GM21367 (cell line): ENCODE measurements at regions not wholly inside any gene's neighbourhood (a gene's known extent, or its start where the extent isn't known, plus 50 kb on each side); places are given as distances from the start of the nearest gene placed in this dataset.

Experiments used
- ATAC-seq: cut with Tn5 transposase; IDR thresholded peaks from one replicate; pipeline ENCODE4 v1.9.1; 2021; ENCODE audit not compliant: unreplicated experiment

GRCh38 chr2:129069875-129070594 is 751.4 kb upstream of the HS6ST1 start:
- no peak for ATAC-seq

- ATAC-seq = no peak
Measured at GRCh38 chr2:129070663-129071062, 752.0 kb upstream of the HS6ST1 start.

DNA sequence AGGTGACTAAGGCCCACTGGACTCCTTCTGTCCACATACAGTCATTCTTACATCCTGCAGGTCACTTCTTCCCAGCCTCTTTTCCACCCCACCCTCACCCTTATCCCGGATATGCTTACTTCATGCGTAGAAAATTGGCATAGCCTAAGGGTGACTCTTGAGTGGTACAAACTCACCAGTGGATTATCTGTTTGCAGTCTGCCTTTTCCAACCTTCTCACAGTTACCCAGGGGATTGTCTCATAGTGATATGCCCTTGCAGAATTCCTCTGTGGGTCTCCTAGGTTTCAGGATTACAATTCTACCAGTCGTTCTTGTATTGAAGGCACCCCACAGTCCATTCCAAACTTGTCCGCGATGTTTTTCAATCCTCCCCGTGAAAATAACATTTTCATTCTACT is 752.9 kb upstream of the HS6ST1 start:
- ATAC-seq = no peak

- ATAC-seq = no peak
Measured at GRCh38 chr2:129074298-129074920, 755.7 kb upstream of the HS6ST1 start.

DNA sequence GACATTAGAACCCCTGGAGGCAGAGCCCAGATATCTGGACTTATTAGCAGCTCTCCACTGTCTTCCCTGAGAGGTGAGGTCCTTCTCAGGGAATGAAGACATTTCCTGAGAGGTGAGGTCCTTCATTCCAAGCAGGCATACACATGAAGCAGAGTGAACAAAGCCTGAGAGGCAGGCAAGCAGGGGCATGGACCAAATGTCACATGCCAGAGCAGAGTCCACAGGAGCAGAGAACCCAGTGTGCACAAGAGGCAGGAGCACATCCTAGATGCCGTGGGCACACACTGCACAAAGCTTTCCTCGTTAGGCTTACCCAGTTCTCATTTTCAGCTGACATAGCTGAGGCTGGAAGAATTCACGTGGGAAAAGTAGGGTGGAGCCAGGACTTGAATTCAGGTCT is 759.9 kb upstream of the HS6ST1 start:
- ATAC-seq = no peak

DNA sequence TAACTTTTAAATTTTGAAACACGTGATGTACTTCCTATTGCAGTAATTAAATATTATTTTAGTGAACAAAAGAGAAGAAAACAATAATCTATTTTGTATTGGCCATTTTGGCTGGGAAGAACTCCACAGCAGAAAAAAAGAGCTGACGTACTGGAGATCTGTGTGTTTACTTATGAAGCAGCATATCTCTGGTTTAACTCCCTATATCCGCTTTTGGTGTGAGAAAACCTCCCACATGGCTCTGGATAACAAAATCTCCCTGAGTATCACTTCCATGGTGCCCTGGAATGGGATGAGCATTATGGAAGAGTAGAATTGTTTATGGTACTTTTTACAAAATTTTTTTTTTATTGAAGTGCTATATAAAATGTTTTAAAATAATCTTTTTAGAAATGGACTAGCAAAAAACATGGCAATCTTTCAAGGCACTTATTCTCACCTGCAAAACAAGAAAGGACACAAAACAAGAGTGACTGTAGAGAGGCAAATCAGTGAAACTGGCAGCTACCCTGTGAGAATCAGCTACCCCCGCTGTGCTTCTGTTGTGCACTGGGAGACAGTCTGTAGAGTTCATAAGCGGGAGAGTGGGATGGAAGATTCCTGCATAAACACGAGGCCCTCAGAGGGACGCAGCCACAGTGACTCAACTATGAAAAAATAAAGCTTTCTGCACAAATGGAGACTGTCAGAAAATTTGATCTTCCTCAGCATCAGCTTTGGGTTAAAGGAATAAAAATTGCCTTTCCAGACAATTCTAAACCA is 762.2 kb upstream of the HS6ST1 start:
- ATAC-seq = no peak

GRCh38 chr2:129085386-129085785 is 766.7 kb upstream of the HS6ST1 start:
- ATAC-seq = no peak

DNA sequence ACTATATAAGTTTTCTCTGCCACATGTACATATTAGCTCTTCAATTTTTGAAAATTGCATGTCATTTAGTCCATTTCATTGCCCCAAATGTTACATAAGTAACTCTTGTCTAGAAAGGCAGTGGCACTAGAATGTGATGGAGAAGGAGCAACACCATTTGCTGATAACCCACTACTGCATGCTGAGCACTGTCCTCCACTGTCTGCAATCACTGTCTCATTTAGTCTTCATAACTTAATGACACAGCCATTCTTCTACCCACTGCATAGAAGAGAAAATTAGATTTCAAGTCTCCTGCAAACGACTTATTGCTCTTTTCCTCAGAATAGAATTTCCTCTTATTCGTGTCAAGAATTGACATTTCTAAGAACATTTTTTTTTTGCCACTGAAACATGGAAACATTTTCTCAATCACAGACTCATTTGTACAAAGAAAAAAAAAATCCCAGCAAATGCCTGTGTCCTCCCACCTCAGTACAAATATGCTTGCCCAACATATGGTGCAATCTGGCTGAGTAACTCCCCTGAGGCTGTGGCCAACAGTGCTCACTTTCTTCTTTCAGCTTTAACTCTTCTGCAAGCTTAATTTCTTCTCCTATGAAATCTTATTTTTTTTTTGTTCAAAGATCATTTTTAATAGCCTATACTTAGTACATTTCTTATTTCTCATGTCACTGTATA is 768.6 kb upstream of the HS6ST1 start:
- ATAC-seq = no peak

- ATAC-seq = no peak
Measured at GRCh38 chr2:129091620-129092019, 773.0 kb upstream of the HS6ST1 start.

GRCh38 chr2:129092956-129093355 is 774.3 kb upstream of the HS6ST1 start:
- no peak for ATAC-seq

DNA sequence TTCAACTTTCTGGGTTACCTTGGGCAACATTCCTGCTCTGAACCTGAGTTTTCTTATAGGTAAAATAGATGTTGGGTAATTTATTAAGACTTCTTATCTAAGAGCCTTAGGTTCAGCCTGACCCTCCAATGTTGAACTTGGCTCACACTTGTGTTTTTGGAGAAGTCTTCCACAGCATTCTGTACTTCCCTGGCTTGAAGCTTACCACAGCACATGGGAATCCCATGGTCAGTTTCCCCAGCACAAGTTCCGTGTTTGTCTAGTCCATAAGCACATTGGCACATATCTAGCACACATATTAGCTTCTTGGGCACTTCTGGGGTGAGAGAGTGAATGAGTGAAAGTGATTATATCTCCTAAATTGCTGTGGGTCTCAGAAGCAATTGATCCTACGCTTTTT is 782.5 kb upstream of the HS6ST1 start:
- ATAC-seq = no peak

DNA sequence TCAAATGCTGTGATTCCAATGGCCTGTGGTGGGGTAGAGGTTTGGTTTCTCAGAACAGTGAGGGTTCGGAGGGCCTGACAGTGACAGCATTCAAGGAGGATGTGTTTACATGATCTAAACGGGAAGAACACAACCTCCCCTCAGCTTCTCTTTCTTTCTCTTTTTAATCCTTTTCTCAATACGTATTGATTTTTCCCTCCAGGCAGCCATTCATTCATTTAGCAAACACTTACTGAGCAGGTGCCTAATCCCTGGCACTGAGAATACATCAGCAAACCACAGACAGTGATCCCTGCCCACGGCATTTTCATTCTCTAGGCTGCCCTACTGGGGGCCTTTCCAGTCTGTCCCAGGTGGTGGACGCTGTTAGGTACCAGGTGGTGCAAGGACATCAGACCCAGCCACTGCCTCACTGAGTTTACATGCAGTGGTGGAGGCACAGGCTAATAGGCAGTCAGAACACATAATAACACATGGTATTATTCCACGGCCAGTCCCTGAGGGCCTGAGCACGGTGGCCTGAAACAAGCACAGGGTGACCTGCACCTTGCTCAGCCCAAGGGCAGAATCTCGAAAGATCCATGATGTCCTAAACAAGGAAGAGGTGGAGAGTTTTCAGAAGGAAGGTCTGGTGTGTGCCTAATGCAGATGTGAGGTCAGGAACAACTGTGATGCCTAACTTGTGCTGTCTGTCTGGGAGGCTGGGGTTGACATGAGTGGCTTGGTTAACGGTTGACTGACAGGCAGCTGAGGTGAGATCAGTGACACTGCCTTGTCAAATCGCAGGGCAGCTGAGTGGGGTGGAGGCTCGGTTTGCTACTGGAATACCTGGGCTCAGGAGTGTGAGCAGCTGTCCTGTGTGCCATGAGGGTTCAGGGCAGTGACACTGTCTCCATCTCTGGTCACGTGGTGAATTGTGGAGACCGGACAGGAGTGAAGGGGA is 785.5 kb upstream of the HS6ST1 start:
- ATAC-seq = no peak

DNA sequence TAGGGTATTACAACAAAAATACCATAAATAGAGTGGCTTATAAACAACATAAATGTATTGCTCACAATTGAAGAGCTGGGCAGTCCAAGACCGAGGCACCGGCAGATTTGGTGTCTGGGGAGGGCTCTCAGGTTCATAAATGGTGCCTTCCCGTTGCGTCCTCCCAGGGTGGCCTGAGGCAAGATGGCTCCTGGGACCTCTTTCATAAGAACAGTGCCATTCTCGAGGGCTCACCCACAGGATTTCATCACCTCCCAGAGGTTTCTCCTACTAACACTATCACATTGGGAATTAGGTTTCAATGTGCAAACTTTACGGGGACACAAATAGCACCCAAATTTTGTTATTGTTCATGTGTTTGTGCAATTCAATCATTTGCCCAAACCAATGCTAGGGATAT is 793.5 kb upstream of the HS6ST1 start:
- ATAC-seq = no peak

DNA sequence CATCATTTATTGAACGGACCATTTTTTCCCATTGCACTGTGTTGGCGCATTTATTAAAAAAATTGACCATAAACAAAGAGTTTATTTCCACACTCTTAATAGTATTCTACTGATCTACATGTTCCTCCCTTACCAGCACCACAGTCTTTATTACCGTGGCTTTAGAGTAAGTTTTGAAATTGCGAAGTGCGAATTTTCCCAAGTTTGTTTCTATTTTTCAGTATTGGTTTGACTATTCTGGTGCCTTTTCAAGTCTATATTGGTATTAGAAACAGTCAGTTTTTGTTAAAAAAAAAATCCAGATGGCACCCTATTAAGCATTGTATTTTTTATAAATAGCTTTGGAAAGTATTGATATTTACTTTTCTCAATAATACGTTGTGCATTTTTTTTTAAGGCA is 795.1 kb upstream of the HS6ST1 start:
- ATAC-seq = no peak

DNA sequence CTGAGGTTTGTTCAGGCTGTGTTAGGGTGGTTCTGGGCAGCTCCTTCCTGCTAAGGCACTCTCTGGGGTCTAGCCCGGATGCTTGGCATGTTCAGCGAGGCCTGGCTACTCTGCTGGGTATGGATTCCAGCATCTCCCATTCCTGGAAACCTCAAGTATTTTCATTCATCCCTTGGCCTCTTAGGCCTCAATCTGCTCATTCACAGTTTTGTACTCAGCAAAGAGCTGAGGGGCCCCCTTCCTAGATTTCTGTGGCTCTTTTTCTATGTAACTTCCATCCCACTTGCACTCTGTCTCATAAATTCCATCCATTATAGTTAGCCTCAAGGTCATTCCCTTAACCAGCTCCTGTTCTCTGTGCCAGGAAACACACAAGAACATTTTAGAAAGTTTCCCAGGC is 798.8 kb upstream of the HS6ST1 start:
- ATAC-seq = no peak

DNA sequence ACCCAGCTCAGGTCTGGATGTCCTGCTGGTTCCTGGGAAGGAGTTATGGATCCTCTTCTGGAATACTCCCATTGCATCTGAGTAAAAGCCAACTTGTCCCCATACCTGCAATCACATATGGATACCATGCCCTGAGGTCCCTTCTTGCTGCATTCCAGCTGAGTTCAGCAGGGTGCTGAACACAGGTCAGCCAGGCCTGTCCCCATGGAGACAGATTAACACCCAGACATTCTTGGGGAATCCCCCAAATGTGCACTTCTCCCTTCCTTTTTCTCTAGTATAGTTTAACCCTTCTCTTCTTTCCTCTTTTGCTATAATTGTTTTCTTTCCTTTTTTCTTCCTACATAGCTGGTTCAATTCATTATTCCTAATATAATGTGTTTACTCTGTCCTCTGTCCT is 799.6 kb upstream of the HS6ST1 start:
- no peak for ATAC-seq

DNA sequence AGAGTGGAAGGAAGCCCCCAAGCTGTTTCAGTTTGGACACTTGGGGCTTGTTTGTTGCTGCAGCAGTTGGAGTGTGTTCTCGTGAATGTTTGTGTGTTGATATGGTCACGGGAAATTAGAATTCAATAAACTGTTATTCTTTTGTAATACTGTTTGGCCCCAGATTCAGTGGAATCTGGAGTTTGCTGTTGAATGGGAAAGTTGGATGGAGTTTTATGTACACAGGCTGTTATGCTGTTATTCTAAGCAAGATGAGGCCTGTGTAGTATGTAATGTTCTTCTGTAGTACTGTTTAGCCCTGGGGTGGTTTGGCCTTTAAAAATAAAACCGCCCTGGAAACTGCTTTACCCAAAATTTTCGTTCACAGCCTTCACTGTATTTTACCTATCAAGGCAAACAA is 810.4 kb upstream of the HS6ST1 start:
- no peak for ATAC-seq

DNA sequence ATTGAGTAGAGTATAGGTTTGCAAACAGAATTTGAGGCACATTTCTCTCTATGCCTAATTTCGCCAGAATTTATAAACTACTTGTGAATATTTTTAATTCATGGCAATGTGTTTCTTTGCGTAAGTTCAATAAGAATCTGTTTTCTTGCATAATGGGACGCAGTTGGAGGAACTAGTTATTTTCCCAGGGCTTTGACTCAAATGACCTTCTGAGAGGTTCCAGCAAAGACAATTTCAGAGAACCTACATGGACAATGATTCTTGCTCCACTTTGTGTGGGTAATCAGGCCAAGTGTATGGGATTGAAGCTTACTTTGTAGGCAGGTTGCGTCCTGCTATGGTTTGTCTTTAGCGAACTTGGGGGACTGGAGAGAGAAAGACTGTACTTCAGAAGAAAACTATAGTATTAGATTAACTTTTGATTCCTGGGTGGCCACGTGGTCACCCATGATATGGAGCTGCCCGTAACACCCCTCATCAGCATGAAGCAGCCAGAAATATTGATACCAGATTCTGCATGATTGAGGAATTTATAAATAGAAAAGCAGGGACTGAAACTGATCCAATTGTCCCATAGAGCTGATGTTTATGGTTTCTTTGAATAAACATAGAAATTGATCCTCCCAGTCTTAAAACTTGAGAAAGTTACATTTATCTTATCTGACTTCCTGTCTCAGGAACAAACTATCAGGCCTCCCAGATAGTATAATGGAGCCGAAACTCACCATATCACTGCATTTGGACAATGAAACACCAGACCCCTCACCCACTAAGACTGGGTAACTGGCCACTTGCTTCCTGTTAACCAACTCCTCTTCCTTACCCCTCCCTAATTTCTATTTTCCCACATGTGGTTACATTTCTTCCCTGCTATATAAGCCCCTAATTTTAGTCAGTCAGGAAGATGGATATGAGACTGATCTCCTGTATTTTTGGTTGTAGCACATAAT is 815.3 kb upstream of the HS6ST1 start:
- ATAC-seq = no peak

DNA sequence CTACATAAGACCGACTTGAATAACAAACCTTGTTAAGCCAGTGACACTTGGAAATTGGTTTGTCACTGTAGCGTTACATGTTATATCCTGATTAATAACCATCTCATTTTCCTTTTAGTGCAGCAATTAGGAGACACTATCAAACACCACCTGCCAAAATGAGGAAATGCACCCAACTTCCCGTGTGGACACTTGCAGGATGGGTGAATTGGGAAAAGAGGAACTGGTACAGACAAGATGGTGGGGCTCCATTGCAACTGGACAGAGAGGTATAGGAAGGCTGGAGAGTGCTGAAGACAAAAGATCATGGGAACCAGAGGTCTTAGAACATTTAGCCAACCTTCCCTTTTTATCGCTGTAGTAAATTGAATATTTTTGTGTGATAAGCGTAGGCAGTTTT is 816.3 kb upstream of the HS6ST1 start:
- ATAC-seq = no peak
